Peyer's patch (tissue), 4 donors: ENCODE measurements at regions not wholly inside any gene's neighbourhood (a gene's known extent, or its start where the extent isn't known, plus 50 kb on each side); places are given as distances from the start of the nearest gene placed in this dataset.

Experiments used
- CTCF ChIP-seq, 6 experiments: fragments of 450-650 bp in 4 of 6; fragments of 200-600 bp in 2 of 6; sonication (generic) in 1 of 6; IDR thresholded peaks; one replicate each; pipeline ENCODE4 v1.5.1; 2017 to 2019; ENCODE audit warnings: antibody characterized with exemption in 6 of 6, mild to moderate bottlenecking in 3 of 6, moderate library complexity in 1 of 6
- POLR2A ChIP-seq, 2 donors: fragments of 450-650 bp; IDR thresholded peaks; one replicate each; pipeline ENCODE4 v1.5.1; 2017; ENCODE audit warnings: antibody characterized with exemption in 2 of 2, mild to moderate bottlenecking in 2 of 2, moderate library complexity in 2 of 2

- no peak for TF ChIP-seq POLR2A (IDR thresholded peaks at IDR 0.05)
- TF ChIP-seq CTCF (IDR thresholded peaks at IDR 0.05) = no peak
Measured at GRCh38 chr13:68428292-68428691, 1198.2 kb upstream of the PCDH9 start.
